GM21360 (cell line): ENCODE measurements at regions not wholly inside any gene's neighbourhood (a gene's known extent, or its start where the extent isn't known, plus 50 kb on each side); places are given as distances from the start of the nearest gene placed in this dataset.

Experiments
- ATAC-seq: cut with Tn5 transposase; IDR thresholded peaks from one replicate; pipeline ENCODE4 v1.9.1; 2021; ENCODE audit warnings: mild to moderate bottlenecking, moderate library complexity; ENCODE audit not compliant: unreplicated experiment

GRCh38 chr11:23022854-23023253 is 162.6 kb upstream of the CCDC179 start:
- no peak for ATAC-seq

DNA sequence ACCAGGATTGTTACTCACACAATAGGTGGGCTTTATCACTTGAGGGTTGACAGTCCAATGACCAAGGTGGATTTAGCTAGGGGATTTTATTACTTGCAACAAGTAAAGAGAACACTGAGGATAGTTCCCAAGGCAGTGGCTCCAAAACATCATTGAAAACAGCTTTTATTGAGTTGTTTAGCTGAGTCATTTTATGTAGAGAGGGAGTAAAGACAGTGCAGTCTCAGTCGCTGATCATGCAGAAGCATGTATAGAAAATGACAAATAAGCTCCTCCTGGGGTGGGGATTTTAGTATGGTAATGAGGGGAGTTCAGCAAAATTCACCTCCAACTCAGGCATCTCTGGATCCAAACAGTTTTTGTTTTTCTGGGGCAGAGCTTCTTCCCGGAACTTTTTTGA is 163.0 kb upstream of the CCDC179 start:
- ATAC-seq: no peak

DNA sequence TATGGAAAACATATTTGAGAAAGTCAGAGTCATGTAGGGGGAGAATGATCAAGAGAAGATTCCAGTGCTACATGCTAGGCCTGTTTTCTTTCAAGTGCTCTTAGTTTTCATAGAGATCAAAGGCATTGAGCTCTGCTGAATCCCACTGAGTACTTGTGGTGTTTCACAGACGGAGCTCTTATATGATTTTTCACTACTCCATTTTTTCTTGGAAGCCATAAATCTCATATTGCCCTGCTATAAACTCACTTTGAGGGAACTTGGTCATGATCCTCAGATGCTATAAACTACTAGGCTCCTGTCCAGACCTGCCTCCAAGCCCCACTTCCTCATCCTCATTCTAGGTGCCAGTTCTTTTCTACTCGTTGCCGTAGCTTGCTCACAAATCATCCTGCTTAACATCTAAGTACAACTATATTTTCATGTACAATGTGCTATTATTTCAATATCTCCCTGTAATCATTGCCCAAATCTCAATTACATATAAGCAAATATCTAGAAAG is 180.8 kb upstream of the CCDC179 start:
- ATAC-seq: no peak

DNA sequence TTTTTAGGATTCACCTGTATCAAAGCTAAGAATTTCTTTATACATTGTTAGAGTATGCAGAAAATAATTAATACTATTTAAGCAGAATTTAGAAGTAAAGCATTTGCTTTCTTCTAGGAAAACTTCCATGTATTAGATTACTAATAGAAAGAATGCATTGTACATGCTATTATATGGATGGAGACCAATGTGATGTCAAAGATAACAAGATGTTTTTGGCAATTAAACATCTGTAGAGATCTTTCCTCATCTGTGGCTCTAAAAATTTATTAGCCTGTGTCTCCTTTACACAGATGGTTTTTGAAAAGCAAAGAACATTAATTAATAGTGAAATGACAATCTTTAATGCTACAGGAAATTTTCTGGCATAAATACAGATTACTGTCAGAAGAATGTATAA is 198.4 kb upstream of the CCDC179 start:
- no peak for ATAC-seq

DNA sequence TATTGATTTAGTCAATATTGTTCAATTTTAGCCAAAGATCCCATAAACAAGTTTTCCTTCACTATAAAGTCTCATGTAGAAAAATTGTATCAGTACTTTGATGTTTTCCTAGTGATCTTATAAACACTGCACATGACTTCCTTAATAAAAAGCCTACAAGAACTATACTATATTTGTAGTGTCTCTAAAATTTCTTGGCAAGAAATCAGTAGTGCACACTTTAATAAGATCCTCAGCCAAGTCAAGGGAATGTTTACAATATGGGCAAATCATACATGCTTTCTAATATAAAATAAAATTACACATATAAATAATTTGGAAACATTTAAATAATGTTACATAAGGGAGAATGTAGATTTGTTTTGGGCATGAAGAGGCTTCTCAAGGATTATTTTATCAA is 203.0 kb upstream of the CCDC179 start:
- no peak for ATAC-seq

GRCh38 chr11:23078289-23078971 is 218.2 kb upstream of the CCDC179 start:
- ATAC-seq: no peak

GRCh38 chr11:23079382-23079813 is 219.1 kb upstream of the CCDC179 start:
- ATAC-seq: no peak

GRCh38 chr11:23087407-23087806 is 227.1 kb upstream of the CCDC179 start:
- ATAC-seq: no peak

DNA sequence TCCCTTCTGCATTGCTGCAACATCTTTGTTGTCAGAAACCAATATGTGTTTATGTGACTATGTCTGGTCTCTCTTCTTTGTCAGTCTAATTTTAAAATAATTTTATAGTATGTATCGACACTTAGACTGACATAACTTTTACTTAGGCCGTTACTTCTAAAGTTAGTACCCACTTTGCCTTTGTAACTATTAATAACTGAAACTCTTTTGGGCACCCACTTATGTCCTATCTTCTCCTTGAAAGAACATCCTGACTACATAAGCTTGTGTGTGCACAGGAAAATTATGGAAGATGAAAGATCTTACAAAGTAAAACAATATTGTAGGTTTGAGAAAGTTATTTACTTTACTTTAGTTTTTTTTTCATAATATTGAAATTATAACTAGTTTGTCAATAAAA is 230.4 kb upstream of the CCDC179 start:
- ATAC-seq: no peak

GRCh38 chr11:23095650-23096189 is 235.4 kb upstream of the CCDC179 start:
- ATAC-seq: no peak

GRCh38 chr11:23097891-23098290 is 237.6 kb upstream of the CCDC179 start:
- ATAC-seq: no peak

DNA sequence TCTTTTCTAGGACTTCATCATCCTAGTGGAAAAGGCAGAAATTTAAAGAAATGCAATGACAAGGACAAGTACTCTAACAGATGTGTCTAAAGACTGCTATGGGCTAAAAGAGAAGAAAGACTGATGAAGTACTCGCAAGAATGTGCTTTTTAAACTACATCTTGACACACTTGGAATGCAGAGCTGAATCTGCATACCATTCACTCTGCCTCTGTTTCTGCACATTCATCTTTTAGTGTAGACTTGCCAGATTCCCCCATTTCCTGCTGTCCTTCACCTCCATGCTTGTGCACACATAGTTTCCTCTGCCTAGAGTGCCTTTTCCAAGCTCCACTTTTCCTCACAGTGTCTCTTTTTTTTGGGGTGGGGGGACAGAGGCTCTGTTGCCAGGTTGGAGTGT is 239.0 kb upstream of the CCDC179 start:
- ATAC-seq: no peak

- no peak for ATAC-seq
These were observed 240.5 kb upstream of the CCDC179 start for GRCh38 chr11:23100726-23101125.

DNA sequence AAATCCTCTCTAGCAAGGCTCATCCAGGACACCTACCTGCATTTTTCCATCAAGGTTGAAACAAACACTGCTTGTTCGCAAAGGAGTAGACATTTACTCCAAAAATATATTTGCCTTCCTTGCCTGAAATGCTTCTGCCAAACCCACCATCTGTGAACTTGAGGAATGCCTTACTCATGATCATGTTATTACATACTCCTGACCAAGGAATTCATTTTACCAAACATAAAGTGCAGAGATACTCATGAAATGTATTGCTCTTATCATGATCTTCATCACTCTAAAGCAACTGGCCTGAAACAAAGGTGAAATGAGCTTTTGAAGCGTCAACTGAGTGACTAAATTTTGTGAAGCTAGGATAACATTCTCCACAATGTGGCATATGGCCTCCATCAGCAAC is 243.1 kb upstream of the CCDC179 start:
- no peak for ATAC-seq

GRCh38 chr11:23111527-23111926 is 251.3 kb upstream of the CCDC179 start:
- ATAC-seq: no peak

GRCh38 chr11:23112390-23112789 is 252.1 kb upstream of the CCDC179 start:
- ATAC-seq: no peak

- peak; percentile 57 for ATAC-seq
These were observed 253.0 kb upstream of the CCDC179 start for GRCh38 chr11:23112987-23113886.

DNA sequence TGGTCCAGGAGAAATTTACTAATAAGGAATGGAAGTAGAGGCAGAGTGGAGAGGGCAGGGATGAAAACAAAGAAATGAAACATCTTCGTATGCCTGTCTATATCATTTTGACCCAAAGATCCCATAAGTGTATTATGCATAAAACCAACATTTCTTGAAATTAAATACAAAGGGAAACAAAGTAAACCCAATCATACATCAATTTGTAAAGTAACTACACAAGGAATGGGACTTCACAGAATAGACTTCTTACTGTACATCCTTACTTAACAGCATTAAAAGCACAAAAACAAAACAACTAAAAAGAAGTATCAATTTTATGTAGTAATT is 253.6 kb upstream of the CCDC179 start:
- no peak for ATAC-seq

GRCh38 chr11:23123753-23124152 is 263.5 kb upstream of the CCDC179 start:
- ATAC-seq: no peak

DNA sequence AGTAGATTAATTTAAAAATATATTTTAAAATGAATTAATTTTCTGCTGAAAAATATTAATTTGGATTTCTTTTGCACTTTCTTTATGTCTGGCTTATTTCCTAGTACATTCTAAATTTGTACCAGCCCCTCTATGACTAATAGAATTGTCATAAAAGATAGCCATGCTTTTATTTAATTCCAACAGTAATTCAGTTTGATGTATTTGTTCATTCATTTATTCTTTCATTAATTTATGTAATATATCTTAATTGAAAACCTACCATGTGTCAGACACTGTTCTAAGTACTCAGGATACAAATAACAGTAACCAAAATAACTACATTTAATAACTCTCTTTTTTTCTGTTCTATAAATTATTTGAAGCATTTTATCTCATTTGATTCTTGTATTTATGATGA is 264.0 kb upstream of the CCDC179 start:
- ATAC-seq: no peak

- ATAC-seq: no peak
These were observed 264.7 kb upstream of the CCDC179 start for GRCh38 chr11:23124996-23125395.

GRCh38 chr11:23127706-23128105 is 267.4 kb upstream of the CCDC179 start:
- ATAC-seq: no peak
